ENCODE measurements at regions not wholly inside any gene's neighbourhood (a gene's known extent, or its start where the extent isn't known, plus 50 kb on each side); places are given as distances from the start of the nearest gene placed in this dataset.

GRCh38 chr1:208552928-208553327, 308.7 kb upstream of the PLXNA2 start:
- DNase-seq: no peak

GRCh38 chr1:208556461-208556860, 312.3 kb upstream of the PLXNA2 start:
- DNase-seq: no peak

- no peak for DNase-seq
These were observed 313.0 kb upstream of the PLXNA2 start for GRCh38 chr1:208557046-208557722.

- no peak for DNase-seq
These were observed 313.5 kb upstream of the PLXNA2 start for GRCh38 chr1:208557723-208558094.

- no peak for DNase-seq
These were observed 315.6 kb upstream of the PLXNA2 start for GRCh38 chr1:208559597-208560329.

GRCh38 chr1:208562151-208562960, 318.2 kb upstream of the PLXNA2 start:
- DNase-seq: no peak

- no peak for DNase-seq
These were observed 320.3 kb upstream of the PLXNA2 start for GRCh38 chr1:208564466-208564865.

GRCh38 chr1:208565756-208566440, 321.7 kb upstream of the PLXNA2 start:
- no peak for DNase-seq

GRCh38 chr1:208569181-208569580, 325.0 kb upstream of the PLXNA2 start:
- DNase-seq: no peak

- no peak for DNase-seq
These were observed 326.2 kb upstream of the PLXNA2 start for GRCh38 chr1:208570362-208570761.

GRCh38 chr1:208576425-208576824, 332.2 kb upstream of the PLXNA2 start:
- no peak for DNase-seq

- DNase-seq: no peak
These were observed 333.3 kb upstream of the PLXNA2 start for GRCh38 chr1:208577381-208577905.

GRCh38 chr1:208581209-208581608, 337.0 kb upstream of the PLXNA2 start:
- DNase-seq: no peak

- no peak for DNase-seq
These were observed 337.5 kb upstream of the PLXNA2 start for GRCh38 chr1:208581667-208582066.

GRCh38 chr1:208584167-208584755, 340.1 kb upstream of the PLXNA2 start:
- no peak for DNase-seq

GRCh38 chr1:208587110-208587509, 342.9 kb upstream of the PLXNA2 start:
- DNase-seq: no peak

GRCh38 chr1:208593306-208594006, 349.3 kb upstream of the PLXNA2 start:
- no peak for DNase-seq

- DNase-seq: no peak
These were observed 351.1 kb upstream of the PLXNA2 start for GRCh38 chr1:208595236-208595635.

GRCh38 chr1:208595745-208596144, 351.6 kb upstream of the PLXNA2 start:
- no peak for DNase-seq

GRCh38 chr1:208597571-208597970, 353.4 kb upstream of the PLXNA2 start:
- DNase-seq: no peak

- DNase-seq: no peak
These were observed 353.8 kb upstream of the PLXNA2 start for GRCh38 chr1:208598021-208598420.

GRCh38 chr1:208599063-208599462, 354.9 kb upstream of the PLXNA2 start:
- no peak for DNase-seq

Data from activated effector memory CD4-positive, alpha-beta T cell treated with Interleukin-2 at 50 U/mL for 16 hours (primary cell).